GM19468 (cell line): ENCODE measurements at regions not wholly inside any gene's neighbourhood (a gene's known extent, or its start where the extent isn't known, plus 50 kb on each side); places are given as distances from the start of the nearest gene placed in this dataset.
"Not testable (repeated sequence)": the region's sequence is repeated elsewhere in the genome, so short reads cannot be mapped to it uniquely, and the experiment has no call there.

Experiments
- ATAC-seq: cut with Tn5 transposase; IDR thresholded peaks from one replicate; pipeline ENCODE4 v1.9.1; 2021; ENCODE audit warnings: mild to moderate bottlenecking, moderate library complexity, moderate number of reproducible peaks; ENCODE audit not compliant: unreplicated experiment; ENCODE audit errors: extremely low read depth

DNA sequence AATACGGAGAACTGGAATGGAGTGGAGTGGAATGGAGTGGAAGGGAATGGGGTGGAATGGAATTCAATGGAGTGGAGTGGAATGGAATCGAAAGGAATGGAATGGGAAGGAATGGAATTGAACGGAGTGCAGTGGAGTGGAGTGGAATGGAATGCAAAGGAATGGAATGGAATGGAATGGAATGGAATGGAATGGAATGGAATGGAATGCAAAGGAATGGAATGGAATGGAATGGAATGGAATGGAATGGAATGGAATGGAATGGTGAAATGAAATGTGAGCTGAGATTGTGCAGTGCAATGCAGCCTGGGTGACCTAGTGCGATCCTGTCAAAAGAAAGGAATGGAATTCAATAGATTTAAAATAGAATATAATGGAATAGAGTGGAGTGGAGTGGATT, 357.3 kb upstream of the WSB1 start:
- not testable (repeated sequence) for ATAC-seq

DNA sequence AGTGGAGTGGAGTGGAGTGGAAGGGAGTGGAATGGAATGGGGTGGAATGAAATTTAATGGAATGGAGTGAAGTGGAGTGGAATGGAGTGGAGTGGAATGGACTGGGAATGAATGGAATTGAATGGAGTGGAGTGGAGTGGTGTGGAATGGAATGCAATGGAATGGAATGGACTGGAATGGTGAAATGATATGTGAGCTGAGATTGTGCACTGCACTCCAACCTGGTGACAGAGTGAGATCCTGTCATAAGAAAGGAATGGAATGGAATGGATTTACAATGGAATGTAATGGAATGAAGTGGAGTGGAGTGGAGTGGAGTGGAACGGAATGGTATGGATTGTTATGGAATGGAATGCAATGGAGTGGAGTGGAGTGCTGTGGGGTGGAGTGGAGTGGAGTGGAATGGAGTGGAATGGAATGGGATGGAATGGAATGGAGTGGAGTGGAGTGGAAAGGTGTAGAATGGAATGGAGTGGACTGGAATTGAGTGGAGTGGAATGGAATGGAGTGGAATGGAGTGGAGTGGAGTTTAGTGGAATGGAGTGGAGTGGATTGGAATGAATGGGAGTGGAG, 356.1 kb upstream of the WSB1 start:
- not testable (repeated sequence) for ATAC-seq

DNA sequence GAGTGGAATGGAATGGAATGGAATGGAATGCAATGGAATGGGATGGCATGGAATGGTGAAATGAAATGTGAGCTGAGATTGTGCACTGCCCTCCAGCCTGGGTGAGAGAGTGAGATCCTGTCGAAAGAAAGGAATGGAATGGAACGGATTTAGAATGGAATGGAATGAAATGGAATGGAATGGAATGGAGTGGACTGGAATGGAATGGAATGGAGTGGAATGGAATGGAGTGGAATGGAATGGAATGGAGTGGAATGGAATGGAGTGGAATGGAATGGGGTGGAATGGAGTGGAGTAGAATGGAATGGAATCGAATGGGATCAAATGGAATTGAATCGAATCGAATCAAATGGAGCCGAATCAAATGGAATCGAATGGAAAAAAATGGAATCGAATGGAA, 354.2 kb upstream of the WSB1 start:
- ATAC-seq: not testable (repeated sequence)

DNA sequence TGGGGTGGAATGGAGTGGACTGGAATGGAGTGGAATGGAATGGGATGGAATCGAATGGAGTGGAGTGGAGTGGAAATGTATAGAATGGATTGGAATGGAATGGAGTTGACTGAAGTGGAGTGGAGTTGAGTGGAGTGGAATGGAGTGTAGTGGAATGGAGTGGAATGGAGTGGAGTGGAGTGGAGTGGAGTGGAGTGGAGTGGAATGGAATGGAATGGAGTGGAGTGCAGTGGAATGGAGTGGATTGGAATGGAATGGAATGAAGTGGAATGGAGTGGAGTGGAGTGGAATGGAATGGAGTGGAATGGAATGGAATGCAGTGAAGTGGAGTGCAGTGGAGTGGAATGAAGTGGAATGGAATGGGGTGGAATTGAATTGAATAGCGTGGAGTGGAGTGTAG, 353.3 kb upstream of the WSB1 start:
- ATAC-seq: not testable (repeated sequence)

DNA sequence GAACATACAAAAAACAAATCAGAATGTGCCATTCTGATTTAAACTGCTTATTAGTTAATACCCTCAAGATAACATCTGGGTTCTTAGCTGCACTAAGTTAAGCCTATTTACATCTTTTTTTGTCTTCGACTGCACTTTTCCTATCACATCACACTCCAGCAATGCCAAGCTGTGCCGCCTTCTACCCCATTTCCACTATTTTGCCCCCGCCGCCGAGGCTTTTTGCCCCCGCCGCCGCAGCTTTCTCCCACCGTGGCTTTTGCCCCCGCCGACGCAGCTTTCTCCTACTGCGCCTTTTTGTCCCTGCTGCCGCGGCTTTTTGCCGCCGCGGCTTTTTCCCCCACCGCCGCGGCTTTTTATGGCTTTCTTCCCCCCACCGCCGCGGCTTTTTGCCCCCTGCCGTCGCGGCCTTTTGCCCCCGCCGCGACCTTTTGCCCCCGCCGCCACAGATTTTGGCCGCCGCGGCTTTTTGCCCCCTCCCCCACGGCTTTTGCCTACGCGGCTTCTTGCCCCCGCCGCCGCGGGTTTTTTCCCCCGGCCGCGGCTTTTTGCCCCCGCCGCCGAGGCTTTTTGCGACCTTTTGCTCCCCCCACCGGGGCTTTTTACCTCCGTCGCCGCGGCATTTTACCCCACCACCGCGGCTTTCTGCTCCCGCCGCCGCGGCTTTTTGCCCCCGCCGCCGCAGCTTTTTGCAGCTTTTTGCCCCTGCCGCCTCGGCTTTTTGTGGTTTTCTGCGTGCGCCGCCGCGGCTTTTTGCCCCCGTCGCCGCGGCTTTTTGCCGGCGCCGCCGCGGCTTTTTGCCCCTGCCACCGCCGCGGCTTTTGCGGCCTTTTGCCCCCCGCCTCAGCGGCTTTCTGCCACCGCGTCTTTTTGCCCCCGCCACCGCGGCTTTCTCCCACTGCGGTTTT, 331.4 kb upstream of the WSB1 start:
- no peak for ATAC-seq

DNA sequence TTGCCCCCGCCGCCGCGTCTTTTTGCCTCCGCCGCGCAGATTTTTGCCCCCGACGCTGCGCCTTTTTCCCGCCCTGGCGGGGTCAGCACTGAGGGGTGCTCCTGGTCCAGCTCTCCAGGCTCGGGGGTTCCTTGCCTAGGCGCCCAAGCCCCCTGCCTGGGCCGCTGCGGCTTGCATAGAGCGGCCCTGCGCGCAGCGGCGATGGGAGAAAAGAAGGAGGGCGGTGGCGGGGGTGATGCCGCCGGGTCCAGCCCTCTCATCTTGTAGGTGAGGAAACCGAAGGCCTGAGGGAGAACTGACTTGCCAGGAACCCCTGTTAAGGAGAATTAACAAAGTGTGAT, 330.8 kb upstream of the WSB1 start:
- no peak for ATAC-seq

DNA sequence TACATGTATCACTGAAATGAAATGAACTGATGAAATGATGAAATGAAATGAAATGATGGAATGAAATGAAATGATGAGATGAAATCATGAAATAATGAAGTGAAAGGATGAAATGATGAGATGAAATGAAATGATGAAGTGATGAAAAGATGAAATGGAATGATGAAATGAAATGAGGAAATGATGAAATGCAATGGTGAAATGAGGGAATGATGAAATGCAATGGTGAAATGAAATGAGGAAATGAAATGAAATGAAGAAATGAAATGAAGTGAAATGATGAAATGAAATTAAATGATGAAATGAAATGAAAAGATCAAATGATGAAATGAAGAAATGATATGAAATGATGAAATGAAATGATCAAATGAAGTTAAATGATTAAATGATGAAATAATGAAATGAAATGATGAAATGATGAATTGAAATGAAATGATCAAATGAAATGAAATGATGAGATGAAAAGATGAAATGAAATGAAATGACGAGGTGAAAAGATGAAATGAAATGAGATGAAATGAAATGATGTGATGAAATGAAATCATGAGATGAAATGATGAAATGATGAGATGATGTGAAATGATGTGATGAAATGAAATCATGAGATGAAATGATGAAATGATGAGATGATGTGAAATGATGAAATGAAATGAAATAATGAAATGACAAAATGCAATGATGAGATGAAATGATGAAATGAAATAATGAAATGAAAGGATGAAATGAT, 327.9 kb upstream of the WSB1 start:
- not testable (repeated sequence) for ATAC-seq

DNA sequence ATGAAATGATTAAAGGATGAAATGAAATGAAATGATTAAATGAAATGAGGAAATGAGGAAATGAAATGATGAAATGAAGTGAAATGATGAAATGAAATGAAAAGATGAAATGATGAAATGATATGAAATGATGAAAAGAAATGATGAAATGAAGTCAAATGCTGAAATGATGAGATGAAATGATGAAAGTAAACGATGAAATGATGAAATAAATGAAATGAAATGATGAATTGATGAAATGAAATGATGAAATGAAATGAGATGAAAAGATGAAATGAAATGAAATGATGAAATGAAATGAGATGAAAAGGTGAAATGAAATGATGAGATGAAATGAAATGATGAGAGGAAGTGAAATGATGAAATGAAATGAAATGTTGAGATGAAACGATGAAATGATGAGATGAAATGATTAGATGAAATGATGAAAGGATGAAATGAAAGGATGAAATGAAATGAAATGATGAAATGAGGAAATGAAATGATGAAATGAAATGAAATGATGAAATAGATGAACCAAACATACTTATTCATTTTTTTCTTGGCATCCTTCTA, 327.2 kb upstream of the WSB1 start:
- ATAC-seq: not testable (repeated sequence)

DNA sequence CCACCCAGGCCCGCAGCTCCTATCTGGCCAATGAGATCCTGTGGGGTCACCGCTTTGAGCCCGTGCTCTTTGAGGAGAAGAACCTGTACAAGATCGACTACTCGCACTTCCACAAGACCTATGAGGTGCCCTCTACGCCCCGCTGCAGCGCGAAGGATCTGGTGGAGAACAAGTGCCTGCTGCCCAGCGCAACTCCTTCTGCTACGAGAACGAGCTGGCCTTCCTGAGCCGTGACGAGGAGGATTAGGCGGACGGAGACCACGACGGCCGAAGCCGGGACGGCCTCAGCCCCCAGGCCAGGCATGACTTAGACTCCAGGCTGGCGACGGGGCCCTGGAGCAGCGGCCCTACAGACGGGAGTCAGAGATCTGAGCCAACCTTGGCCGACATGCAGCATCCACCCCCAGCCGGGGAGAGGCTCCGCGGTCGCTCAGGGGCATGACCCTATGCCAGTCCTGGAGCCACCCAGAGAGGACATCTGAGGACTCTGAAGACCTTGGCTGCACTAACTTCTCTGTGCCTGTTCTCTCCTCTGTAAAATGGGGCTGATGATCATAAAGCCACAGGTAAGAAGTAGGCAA, 312.0 kb upstream of the WSB1 start:
- not testable (repeated sequence) for ATAC-seq

DNA sequence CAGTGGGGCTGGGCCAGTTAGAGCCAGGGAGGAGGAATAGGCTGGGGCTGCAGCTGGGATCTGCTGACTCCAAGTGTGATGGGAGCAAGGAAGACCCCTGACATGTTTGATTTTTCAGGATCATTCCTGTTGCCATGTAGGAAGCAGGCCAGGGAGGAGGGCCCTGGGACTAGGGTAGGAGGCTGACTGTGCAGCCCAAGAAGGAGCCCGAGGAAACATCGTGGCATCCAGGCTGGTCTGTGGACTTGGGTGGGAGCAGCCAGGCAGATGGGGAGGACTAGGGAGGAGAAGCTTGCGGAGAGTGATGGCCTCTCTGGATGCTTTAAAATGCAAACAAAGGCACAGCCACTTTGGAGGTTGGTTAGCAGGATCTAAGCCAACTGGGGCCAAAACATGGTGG, 311.4 kb upstream of the WSB1 start:
- ATAC-seq: not testable (repeated sequence)

DNA sequence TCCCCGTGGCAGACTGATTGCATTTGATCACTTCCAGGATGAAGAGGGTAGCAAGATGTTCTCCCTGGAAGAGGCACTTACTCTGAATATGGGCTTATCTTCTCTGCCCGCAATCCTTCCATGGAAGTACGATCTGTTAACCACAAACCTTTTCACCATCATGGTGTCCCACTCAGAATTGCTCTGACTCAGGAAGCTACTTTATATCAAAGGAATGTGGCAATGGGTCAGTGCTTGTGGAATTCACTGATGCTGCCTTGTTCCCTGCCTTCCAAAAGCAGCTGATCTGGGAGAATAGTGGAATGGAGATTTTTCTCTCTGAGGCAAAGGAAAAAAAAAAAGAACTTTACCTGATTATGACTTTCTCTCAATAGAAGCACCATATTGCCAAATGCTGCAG, 306.1 kb upstream of the WSB1 start:
- not testable (repeated sequence) for ATAC-seq

DNA sequence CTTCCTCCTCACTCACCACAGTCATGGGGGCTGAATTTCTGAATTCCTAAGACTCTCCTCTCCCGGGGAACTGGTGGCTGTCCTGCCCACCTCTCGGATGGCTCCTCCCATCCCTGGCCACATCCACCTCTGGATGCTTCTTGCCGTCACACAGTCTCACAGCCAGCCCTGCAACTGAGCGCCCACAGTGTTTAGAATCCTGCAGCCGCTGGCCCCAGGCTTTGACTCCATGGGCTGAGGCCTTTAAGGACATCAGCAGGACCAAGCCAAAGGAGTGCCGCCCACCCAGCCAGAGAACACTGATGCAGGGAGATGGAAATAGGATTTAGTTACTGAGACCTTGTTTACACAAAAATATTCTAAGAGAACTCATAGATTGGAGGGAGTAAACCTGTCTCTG, 299.3 kb upstream of the WSB1 start:
- not testable (repeated sequence) for ATAC-seq

DNA sequence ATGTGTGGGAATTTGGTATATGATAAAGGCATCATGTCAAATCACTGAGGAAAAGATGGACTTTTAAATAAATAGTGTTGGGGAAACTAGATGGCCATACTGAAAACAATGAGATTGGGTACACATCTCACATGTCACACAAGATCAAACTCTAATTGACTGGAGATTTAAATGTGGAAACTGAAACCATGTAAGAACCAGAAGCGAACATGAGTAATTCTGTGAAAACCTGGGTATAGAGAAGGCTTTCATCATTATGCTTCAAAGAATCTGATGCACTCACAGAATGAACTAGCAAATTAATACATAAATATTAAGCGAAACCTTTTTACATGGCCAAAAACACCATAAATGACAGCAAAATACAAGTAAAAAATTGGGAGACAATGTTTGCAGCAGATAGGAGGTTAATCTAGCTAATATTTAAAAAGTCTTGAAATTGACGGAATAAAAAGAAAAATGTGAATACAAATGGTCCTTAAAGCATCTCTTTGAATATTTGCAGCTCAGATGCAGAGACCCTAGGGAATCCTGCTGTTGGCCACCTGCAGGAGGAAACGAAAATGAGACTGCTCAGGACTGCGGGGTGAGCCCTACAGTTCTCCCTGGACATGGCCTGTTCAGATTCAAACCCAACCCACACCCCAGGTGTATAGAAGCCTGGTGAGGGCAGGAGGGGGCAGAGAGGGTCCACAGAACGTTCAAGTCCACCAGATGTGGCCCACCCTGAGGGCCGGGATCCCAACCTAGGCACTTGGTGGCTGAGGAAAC, 297.6 kb upstream of the WSB1 start:
- ATAC-seq: not testable (repeated sequence)

DNA sequence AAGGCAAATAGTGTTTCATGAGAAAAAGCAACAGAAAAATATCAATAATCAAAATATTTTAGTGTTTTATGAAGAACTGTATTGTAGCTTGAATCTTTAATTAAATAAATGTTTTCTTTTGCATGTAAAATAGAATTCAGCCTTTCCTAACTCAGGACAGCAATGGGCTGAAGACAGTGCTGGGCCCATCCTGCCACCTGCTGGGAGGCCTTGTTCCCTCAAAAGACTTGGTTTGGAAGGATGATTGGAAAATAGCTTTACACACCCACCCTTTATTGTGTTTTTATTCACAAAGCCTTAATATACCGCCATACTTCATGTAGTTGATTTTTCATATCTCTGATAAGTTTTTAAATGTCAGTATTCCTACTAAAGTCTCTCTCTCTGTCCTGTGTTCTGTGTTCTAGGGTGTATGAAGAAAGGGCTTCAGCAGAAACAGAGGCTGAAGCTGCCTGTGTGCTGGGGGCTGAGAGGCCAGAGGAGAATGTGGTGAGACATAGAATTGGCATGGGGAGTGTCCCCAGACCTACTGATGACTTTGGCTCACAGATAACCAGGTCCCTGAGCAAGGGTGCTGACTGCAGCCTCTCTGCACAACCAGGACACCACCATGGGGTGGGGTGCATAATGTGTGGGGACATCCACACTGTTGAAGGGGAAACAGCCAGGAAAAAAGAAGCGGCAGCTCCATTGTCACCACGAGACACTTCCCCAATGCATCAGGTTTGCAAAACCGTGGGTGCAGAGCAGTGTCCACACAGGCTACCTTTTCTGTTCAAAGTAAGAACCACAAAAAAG, 286.0 kb upstream of the WSB1 start:
- not testable (repeated sequence) for ATAC-seq

DNA sequence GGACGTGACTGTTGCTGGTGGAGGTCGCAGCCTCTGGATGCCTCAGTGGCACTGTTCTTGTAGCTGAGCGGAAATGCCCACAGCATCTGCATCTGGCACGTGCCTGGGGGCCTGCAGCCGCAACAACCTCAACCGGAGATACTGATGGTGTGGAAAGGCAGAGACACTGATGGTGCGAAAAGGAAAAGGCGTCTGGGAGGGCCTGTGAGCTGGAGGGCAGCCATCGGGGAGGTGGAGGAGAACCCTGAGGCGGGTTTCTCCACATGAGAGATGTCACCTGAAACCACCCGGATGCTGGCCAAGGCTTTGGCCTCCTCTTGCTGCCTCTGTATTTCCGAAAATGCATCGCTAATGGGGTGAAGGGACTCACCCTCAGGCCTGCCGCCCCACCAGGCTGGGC, 284.8 kb upstream of the WSB1 start:
- no peak for ATAC-seq

DNA sequence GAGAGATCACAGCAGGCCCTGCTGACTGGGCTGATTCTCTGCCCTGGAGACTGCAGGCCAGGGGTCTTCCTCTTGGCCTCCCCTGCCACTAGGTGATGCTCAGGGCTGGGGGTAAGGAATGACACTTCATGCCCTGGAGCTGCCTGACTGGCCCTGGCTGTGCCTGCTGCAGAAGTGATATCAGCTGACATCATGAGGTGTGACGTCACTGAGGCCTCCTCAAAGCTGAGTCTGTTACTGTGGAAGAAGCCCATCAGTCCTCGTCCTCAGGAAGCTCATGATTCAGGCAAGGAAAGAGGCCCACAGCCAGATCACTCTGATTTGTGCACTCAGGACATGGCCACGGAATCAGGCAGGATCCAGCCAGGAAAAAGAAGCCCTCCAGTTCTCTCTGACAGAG, 283.8 kb upstream of the WSB1 start:
- not testable (repeated sequence) for ATAC-seq

DNA sequence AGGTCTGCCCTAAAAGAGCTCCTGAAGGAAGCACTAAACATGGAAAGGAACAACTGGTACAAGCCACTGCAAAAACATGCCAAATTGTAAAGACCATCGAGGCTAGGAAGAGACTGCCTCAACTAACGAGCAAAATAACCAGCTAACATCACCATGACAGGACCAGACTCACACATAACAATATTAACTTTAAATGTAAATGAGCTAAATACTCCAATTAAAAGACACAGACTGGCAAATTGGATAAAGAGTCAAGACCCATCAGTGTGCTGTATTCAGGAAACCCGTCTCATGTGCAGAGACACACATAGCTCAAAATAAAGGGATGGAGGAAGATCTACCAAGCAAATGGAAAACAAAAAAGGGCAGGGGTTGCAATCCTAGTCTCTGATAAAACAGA, 263.4 kb upstream of the WSB1 start:
- not testable (repeated sequence) for ATAC-seq

DNA sequence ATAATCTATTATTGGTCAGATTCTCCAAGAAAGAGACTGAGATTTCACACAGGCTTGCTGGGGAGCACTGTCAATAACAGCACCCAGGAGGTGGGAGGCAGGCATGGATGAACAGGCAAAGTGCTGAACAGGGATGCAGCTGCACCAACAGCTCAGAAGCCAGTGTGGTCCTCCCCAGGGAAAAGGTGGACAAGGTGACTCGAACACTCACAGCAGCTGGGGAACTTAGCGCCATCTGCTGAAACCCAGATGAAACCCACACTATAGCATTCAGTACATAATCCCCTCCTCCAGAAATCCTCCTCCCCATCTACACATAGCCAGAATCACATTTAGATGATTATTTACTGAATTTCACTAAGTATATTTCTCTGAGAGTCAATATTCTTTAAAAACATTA, 255.2 kb upstream of the WSB1 start:
- ATAC-seq: no peak

DNA sequence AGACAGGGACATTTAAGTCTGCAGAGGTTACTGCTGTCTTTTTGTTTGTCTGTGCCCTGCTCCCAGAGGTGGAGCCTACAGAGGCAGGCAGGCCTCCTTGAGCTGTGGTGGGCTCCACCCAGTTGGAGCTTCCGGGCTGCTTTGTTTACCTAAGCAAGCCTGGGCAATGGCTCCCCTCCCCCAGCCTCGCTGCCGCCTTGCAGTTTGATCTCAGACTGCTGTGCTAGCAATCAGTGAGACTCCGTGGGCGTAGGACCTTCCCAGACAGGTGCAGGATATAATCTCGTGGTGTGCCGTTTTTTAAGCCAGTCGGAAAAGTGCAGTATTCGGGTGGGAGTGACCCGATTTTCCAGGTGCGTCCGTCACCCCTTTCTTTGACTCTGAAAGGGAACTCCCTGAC, 248.9 kb upstream of the WSB1 start:
- ATAC-seq: not testable (repeated sequence)
